Keratinocyte (primary cell): ENCODE measurements at regions not wholly inside any gene's neighbourhood (a gene's known extent, or its start where the extent isn't known, plus 50 kb on each side); places are given as distances from the start of the nearest gene placed in this dataset.

Experiments used
- DNase-seq: peaks from one replicate; pipeline ENCODE4 v3.0.0-alpha.2; 2011; ENCODE audit warnings: low read depth, missing footprints, low spot score
- FAIRE-seq: peaks from 2 replicates; lab custom pipeline; 2011; peaks lifted over from hg19 to GRCh38; lab: Jason Lieb, UNC
- H2AFZ ChIP-seq: 2 replicates; pipeline ENCODE4 v1.6.0; 2012; ENCODE audit warnings: low read length, control low read depth, inconsistent platforms; ENCODE audit not compliant: control insufficient read depth
- H3K27ac ChIP-seq: 2 replicates; pipeline ENCODE4 v1.5.1; 2011; ENCODE audit warnings: low read length; ENCODE audit not compliant: control insufficient read depth, insufficient read depth
- H3K27me3 ChIP-seq: 3 replicates; pipeline ENCODE4 v1.6.0; 2011; ENCODE audit warnings: low read length; ENCODE audit not compliant: control insufficient read depth, insufficient read depth; ENCODE audit errors: extremely low read depth
- H3K36me3 ChIP-seq, 2 experiments: 2 replicates in 1 of 2; 3 replicates in 1 of 2; pipeline ENCODE4 v1.5.1; 2011; ENCODE audit warnings: low read length in 2 of 2, mild to moderate bottlenecking in 1 of 2; ENCODE audit not compliant: control insufficient read depth in 2 of 2, insufficient read depth in 2 of 2; ENCODE audit errors: extremely low read depth in 1 of 2
- H3K4me1 ChIP-seq: 3 replicates; pipeline ENCODE4 v1.5.1; 2011; ENCODE audit warnings: low read length; ENCODE audit not compliant: control insufficient read depth, insufficient read depth; ENCODE audit errors: extremely low read depth
- H3K4me2 ChIP-seq: 3 replicates; pipeline ENCODE4 v1.6.0; 2011; ENCODE audit warnings: low read depth, low read length; ENCODE audit not compliant: control insufficient read depth, insufficient read depth; ENCODE audit errors: extremely low read depth
- H3K4me3 ChIP-seq, 3 experiments: fragments of 200-600 bp in 1 of 3; sonication (generic) in 1 of 3; 2 replicates in 2 of 3; 3 replicates in 1 of 3; pipeline ENCODE4 v1.5.1; 2011 to 2016; ENCODE audit warnings: low read length in 3 of 3, mild to moderate bottlenecking in 3 of 3, control low read depth in 2 of 3, inconsistent platforms in 1 of 3, low read depth in 1 of 3, mixed read lengths in 1 of 3, mixed run types in 1 of 3, moderate library complexity in 1 of 3; ENCODE audit not compliant: control insufficient read depth in 2 of 3, insufficient read depth in 2 of 3; ENCODE audit errors: extremely low read depth in 1 of 3
- H3K79me2 ChIP-seq: 2 replicates; pipeline ENCODE4 v1.6.0; 2012; ENCODE audit warnings: low read length; ENCODE audit not compliant: control insufficient read depth, insufficient read depth
- H3K9ac ChIP-seq: 3 replicates; pipeline ENCODE4 v1.6.0; 2011; ENCODE audit warnings: low read length; ENCODE audit not compliant: control insufficient read depth, insufficient read depth; ENCODE audit errors: extremely low read depth
- H3K9me1 ChIP-seq: 3 replicates; pipeline ENCODE4 v1.6.0; 2011; ENCODE audit warnings: low read length; ENCODE audit not compliant: control insufficient read depth, insufficient read depth; ENCODE audit errors: extremely low read depth
- H3K9me3 ChIP-seq: 2 replicates; pipeline ENCODE4 v1.5.1; 2012; ENCODE audit warnings: low read depth, low read length; ENCODE audit not compliant: control insufficient read depth
- H4K20me1 ChIP-seq: 3 replicates; pipeline ENCODE4 v1.6.0; 2011; ENCODE audit warnings: low read length; ENCODE audit not compliant: control insufficient read depth, insufficient read depth; ENCODE audit errors: extremely low read depth
- EZH2 ChIP-seq: IDR thresholded peaks from one replicate; pipeline ENCODE4 v1.6.1; 2012; ENCODE audit warnings: inconsistent platforms, mild to moderate bottlenecking, low read length, moderate library complexity
- dilution Hi-C: fragments of 300-500 bp; cut with MboI; formaldehyde crosslinking; loops from one replicate; pipeline ENCODE4 v1.7.0; 2020; ENCODE audit warnings: low sequenced_read_pairs; ENCODE audit not compliant: extremely low pct_ligation_motif_present
- TF ChIP-seq, protein P1 (sequence below), 3 experiments: IDR thresholded peaks in 1 of 3; conservative IDR thresholded peaks in 1 of 3; optimal IDR thresholded peaks in 1 of 3; 2 replicates in 2 of 3; 3 replicates in 1 of 3; pipeline versions ENCODE3 to v1.5.1; 2011; ENCODE audit warnings: low read length in 3 of 3, mild to moderate bottlenecking in 3 of 3, moderate library complexity in 2 of 3, control low read depth in 1 of 3, inconsistent platforms in 1 of 3; ENCODE audit not compliant: insufficient read depth in 2 of 3; ENCODE audit errors: extremely low read depth in 1 of 3

GRCh38 chr1:2930913-2931723 lies 90.1 kb upstream of the ACTRT2 start:
- Histone ChIP-seq H3K4me3 (no peak overlapping the region), H3K36me3 (no peaks in the 10 kb centered on the region), H3K9me1 (no peaks in the 10 kb centered on the region), H3K27me3 (no peaks in the 10 kb centered on the region), H3K9me3 (peaks cover 18% of the 10 kb centered on the region), H3K27ac (no peak overlapping the region), H4K20me1 (no peaks in the 10 kb centered on the region), H3K4me1 (no peaks in the 10 kb centered on the region), H3K9ac (no peak overlapping the region), H3K4me2 (no peak overlapping the region), H3K79me2 (no peaks in the 10 kb centered on the region), H2AFZ (no peak overlapping the region)
- dilution Hi-C loops, result no loop called here
- TF ChIP-seq, protein P1, sequence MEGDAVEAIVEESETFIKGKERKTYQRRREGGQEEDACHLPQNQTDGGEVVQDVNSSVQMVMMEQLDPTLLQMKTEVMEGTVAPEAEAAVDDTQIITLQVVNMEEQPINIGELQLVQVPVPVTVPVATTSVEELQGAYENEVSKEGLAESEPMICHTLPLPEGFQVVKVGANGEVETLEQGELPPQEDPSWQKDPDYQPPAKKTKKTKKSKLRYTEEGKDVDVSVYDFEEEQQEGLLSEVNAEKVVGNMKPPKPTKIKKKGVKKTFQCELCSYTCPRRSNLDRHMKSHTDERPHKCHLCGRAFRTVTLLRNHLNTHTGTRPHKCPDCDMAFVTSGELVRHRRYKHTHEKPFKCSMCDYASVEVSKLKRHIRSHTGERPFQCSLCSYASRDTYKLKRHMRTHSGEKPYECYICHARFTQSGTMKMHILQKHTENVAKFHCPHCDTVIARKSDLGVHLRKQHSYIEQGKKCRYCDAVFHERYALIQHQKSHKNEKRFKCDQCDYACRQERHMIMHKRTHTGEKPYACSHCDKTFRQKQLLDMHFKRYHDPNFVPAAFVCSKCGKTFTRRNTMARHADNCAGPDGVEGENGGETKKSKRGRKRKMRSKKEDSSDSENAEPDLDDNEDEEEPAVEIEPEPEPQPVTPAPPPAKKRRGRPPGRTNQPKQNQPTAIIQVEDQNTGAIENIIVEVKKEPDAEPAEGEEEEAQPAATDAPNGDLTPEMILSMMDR (optimal IDR thresholded peaks at IDR 0.05 in 1 of 3, IDR thresholded peaks at IDR 0.05 in 1 of 3, conservative IDR thresholded peaks at IDR 0.05 in 1 of 3; ENCODE audit: extremely low read depth in 1 of 3, insufficient read depth in 2 of 3, low read length in 3 of 3), result no peak
- TF ChIP-seq EZH2, result no peak
- FAIRE-seq (no peak), DNase-seq (no peak)

GRCh38 chr1:2931724-2932401 lies 89.4 kb upstream of the ACTRT2 start:
- no peak overlapping the region for H3K27ac ChIP-seq
- H3K9me3 ChIP-seq, result peaks cover 17% of the 10 kb centered on the region
- dilution Hi-C loops, result no loop called here
- H3K27me3 ChIP-seq, result no peaks in the 10 kb centered on the region
- FAIRE-seq, result no peak
- H2AFZ ChIP-seq, result no peak overlapping the region
- no peaks in the 10 kb centered on the region for H3K4me1 ChIP-seq
- H3K9me1 ChIP-seq, result no peaks in the 10 kb centered on the region
- no peak for TF ChIP-seq EZH2
- H3K4me3 ChIP-seq, result no peak overlapping the region
- H3K79me2 ChIP-seq, result no peaks in the 10 kb centered on the region
- DNase-seq, result no peak
- H3K9ac ChIP-seq, result no peak overlapping the region
- no peaks in the 10 kb centered on the region for H3K36me3 ChIP-seq
- H3K4me2 ChIP-seq, result no peak overlapping the region
- H4K20me1 ChIP-seq, result no peaks in the 10 kb centered on the region
